Adrenal gland (tissue), 9 donors: ENCODE measurements at regions not wholly inside any gene's neighbourhood (a gene's known extent, or its start where the extent isn't known, plus 50 kb on each side); places are given as distances from the start of the nearest gene placed in this dataset.

Experiments used
- DNase-seq, 7 donors: peaks; one replicate each; pipeline ENCODE4 v3.0.0-alpha.2; 2019 to 2020
- H3K27ac ChIP-seq, 5 donors: fragments of 200-600 bp; sonication (generic) in 4 of 5; 1 replicate in 3 of 5; 2 replicates in 2 of 5; pipeline versions ENCODE4 v1.5.1 to v1.8.0; 2016 to 2020; ENCODE audit warnings: mild to moderate bottlenecking in 1 of 5
- H3K27me3 ChIP-seq: fragments of 200-600 bp; 2 replicates; pipeline ENCODE4 v1.8.0; 2021
- H3K36me3 ChIP-seq, 2 donors: fragments of 200-600 bp; replicated peaks in 1 of 2; 1 replicate in 1 of 2; 2 replicates in 1 of 2; pipeline versions ENCODE4 v1.5.1 to v1.8.0; 2018 to 2022
- H3K4me1 ChIP-seq, 2 donors: fragments of 200-600 bp; replicated peaks in 1 of 2; 1 replicate in 1 of 2; 2 replicates in 1 of 2; pipeline versions ENCODE4 v1.5.1 to v1.8.0; 2018 to 2021
- H3K4me3 ChIP-seq, 4 donors: fragments of 200-600 bp; sonication (generic) in 3 of 4; one replicate each; pipeline ENCODE4 v1.5.1; 2016 to 2018
- H3K9me3 ChIP-seq, 3 donors: fragments of 200-600 bp; sonication (generic) in 1 of 3; replicated peaks in 1 of 3; 1 replicate in 2 of 3; 2 replicates in 1 of 3; pipeline versions ENCODE4 v1.5.1 to v1.8.0; 2016 to 2021
- CTCF ChIP-seq, 6 experiments: fragments of 450-650 bp in 4 of 6; fragments of 200-600 bp in 2 of 6; sonication (generic) in 1 of 6; IDR thresholded peaks; 1 replicate in 5 of 6; 2 replicates in 1 of 6; pipeline versions ENCODE4 v1.5.1 to v1.8.0; 2016 to 2021; ENCODE audit warnings: antibody characterized with exemption in 6 of 6, mild to moderate bottlenecking in 2 of 6, moderate library complexity in 1 of 6
- POLR2A ChIP-seq, 2 donors: fragments of 450-650 bp; IDR thresholded peaks; one replicate each; pipeline ENCODE4 v1.6.1; 2017; ENCODE audit warnings: antibody characterized with exemption in 2 of 2, mild to moderate bottlenecking in 2 of 2, moderate library complexity in 1 of 2
- WGBS, 4 donors: extraction: QIAGEN DNeasy Blood & Tissue Kit in 2 of 4; methylation state at CpG; one replicate each; pipeline versions ENCODE4 v1.1.5 to v1.1.7; 2013 to 2017; 5-methylcytosine and 5-hydroxymethylcytosine counted together
- intact Hi-C, 2 donors: fragments of 100-400 bp; cut with DNase I; formaldehyde crosslinking; loops; one replicate each; pipeline versions ENCODE4 v1.14.1 to v1.15.0; 2022 to 2023
- donor health status: healthy with polysubstance abuse.
- donor health status: Bipolar disorder and iron deficiency.
- donor health status: DM: yes; HTN: yes; CAD: no.
- donor health status: DM: no; HTN: no; CAD: no.
- donor health status: DM: no; HTN: no; CAD: no.

GRCh38 chr18:77590943-77591515, 341.4 kb downstream of the GALR1 start:
- no peak for DNase-seq
- Histone ChIP-seq H3K27ac (no peak overlapping the region), H3K36me3 (no peaks in the 10 kb centered on the region), H3K9me3 (no peaks in the 10 kb centered on the region), H3K4me3 (no peak overlapping the region), H3K27me3 (no peaks in the 10 kb centered on the region), H3K4me1 (no peaks in the 10 kb centered on the region)
- WGBS, 4 donors = 56 to 77% (median 65%) methylated on average over 6 to 7 of the region's 7 CpGs
- intact Hi-C loops = no loop called here
- TF ChIP-seq CTCF (IDR thresholded peaks at IDR 0.05) = no peak
- no peak for TF ChIP-seq POLR2A (IDR thresholded peaks at IDR 0.05)

DNA sequence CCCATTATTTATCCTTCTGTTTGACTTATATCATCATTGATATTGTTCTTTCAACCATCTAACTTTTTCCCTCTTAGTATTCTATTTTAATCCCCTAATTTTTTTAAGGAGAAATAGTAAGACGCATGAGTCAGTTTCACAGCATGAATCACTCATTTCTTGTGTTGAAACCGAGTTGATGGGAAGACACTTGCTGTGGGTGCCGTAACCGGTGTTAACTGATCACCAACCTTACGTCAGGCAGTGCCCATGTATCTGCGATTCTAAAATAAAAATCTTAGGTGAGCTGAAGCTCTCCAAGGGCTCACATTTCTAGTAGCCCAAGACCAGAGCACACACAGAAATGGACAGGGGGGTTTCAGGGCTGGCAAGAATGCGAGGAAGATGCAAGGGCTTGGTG, 348.1 kb downstream of the GALR1 start:
- intact Hi-C loops = no loop called here
- no peak for DNase-seq
- H3K9me3 ChIP-seq = no peaks in the 10 kb centered on the region

DNA sequence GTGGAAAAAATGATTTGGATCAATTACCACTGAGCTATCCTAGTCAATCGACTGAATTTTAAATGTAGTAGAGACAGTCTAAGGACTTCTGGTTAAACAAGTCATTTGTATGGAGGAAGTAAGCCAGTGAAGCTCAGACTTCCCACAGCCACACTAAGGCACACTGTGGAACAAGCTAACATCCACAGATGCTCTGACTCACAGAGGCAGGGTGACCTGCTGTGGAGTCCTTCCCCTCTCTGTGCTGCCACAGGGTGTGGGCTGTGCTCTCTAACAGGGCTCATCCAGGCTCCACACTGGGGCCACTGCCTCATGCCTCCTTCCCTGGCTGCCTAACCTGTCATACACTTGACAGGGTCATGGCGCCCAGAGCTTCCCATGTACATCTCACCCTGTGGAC, 351.0 kb downstream of the GALR1 start:
- no peak for TF ChIP-seq POLR2A (IDR thresholded peaks at IDR 0.05)
- TF ChIP-seq CTCF (IDR thresholded peaks at IDR 0.05) = no peak
- Histone ChIP-seq H3K27ac (no peak overlapping the region), H3K9me3 (no peaks in the 10 kb centered on the region), H3K27me3 (no peaks in the 10 kb centered on the region), H3K4me1 (no peaks in the 10 kb centered on the region), H3K36me3 (no peaks in the 10 kb centered on the region), H3K4me3 (no peak overlapping the region)
- WGBS, 4 donors = 74 to 86% (median 79%) methylated on average over 2 of the region's 2 CpGs
- no peak for DNase-seq
- intact Hi-C loops = no loop called here

More for the DNA sequence above, 348.1 kb downstream of the GALR1 start:
- Histone ChIP-seq H3K27me3 (no peaks in the 10 kb centered on the region), H3K4me1 (no peaks in the 10 kb centered on the region), H3K27ac (no peak overlapping the region), H3K4me3 (no peak overlapping the region), H3K36me3 (no peaks in the 10 kb centered on the region)
- no peak for TF ChIP-seq POLR2A (IDR thresholded peaks at IDR 0.05)
- TF ChIP-seq CTCF (IDR thresholded peaks at IDR 0.05) = no peak
- 58 to 82% (median 69%) methylated on average over 7 of the region's 7 CpGs for WGBS, 4 donors

DNA sequence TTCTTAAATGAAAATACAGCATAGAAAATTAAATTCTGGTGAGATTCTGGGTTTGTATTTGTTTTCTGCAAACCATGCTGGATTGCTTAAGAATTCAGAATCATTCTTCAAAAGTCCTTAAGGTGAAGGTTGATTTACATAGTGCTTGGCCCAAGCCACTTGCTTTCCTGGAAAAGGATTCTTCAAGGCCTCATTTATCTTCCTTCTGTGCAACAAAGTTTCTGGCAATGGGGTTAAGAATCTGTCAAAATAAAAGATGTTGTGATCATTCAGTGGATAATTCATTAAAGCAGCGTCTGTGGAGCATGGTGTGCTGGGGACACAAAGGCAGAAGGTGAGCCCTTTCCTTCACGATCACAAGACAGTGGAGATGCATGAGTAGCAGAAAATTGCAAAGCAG, 351.9 kb downstream of the GALR1 start:
- Histone ChIP-seq H3K36me3 (no peaks in the 10 kb centered on the region), H3K4me1 (no peaks in the 10 kb centered on the region), H3K9me3 (no peaks in the 10 kb centered on the region), H3K4me3 (no peak overlapping the region), H3K27ac (no peak overlapping the region), H3K27me3 (no peaks in the 10 kb centered on the region)
- intact Hi-C loops = no loop called here
- WGBS, 4 donors = 33 to 49% (median 42%) methylated on average over 2 of the region's 2 CpGs
- no peak for TF ChIP-seq CTCF (IDR thresholded peaks at IDR 0.05)
- no peak for TF ChIP-seq POLR2A (IDR thresholded peaks at IDR 0.05)
- no peak for DNase-seq
